SK-N-SH (cell line): ENCODE measurements at regions not wholly inside any gene's neighbourhood (a gene's known extent, or its start where the extent isn't known, plus 50 kb on each side); places are given as distances from the start of the nearest gene placed in this dataset.

ENCODE experiments used
- CTCF ChIA-PET: fragments of 300-600, 350-600 bp; formaldehyde crosslinking; extraction: SDS; loops from one replicate; lab custom pipeline; 2021; lab: Yijun Ruan, JAX
- POLR2A ChIA-PET: fragments of 350-600 bp; sonication (Branson Sonifier 250); formaldehyde crosslinking; extraction: SDS; loops from one replicate; lab custom pipeline; 2020; ENCODE audit warnings: antibody characterized with exemption, inconsistent platforms; lab: Yijun Ruan, JAX
- DNase-seq: peaks from one replicate; pipeline ENCODE4 v3.0.0; 2012
- H2AFZ ChIP-seq: fragments of 200-600 bp; sonication (generic); 2 replicates; pipeline ENCODE4 v1.8.1; 2016; ENCODE audit warnings: antibody characterized with exemption, mild to moderate bottlenecking, low read depth
- H3F3A ChIP-seq: fragments of 200-600 bp; sonication (generic); replicated peaks from 2 replicates; pipeline ENCODE3; 2016; ENCODE audit warnings: antibody characterized with exemption, mild to moderate bottlenecking; ENCODE audit not compliant: insufficient read depth
- H3K27ac ChIP-seq, 2 experiments: fragments of 200-500 bp in 1 of 2; fragments of 200-600 bp in 1 of 2; sonication (Bioruptor generic) in 1 of 2; sonication (generic), shearing (Covaris generic) in 1 of 2; 2 replicates each; pipeline versions ENCODE4 v1.5.1 to v1.6.1; 2014 to 2016; ENCODE audit warnings: low read depth in 2 of 2, inconsistent platforms in 1 of 2, low read length in 1 of 2, mild to moderate bottlenecking in 1 of 2, mixed read lengths in 1 of 2
- H3K27me3 ChIP-seq: fragments of 200-600 bp; sonication (generic), shearing (Covaris generic); 2 replicates; pipeline ENCODE4 v1.6.1; 2016; ENCODE audit warnings: mixed run types; ENCODE audit not compliant: insufficient read depth
- H3K36me3 ChIP-seq, 2 experiments: fragments of 200-500 bp in 1 of 2; fragments of 200-600 bp in 1 of 2; sonication (Bioruptor generic) in 1 of 2; sonication (generic) in 1 of 2; replicated peaks in 1 of 2; 2 replicates each; pipeline versions ENCODE3 to v1.5.1; 2014 to 2016; ENCODE audit warnings: low read length in 1 of 2, mild to moderate bottlenecking in 1 of 2; ENCODE audit not compliant: insufficient read depth in 2 of 2, control insufficient read depth in 1 of 2
- H3K4me1 ChIP-seq, 2 experiments: fragments of 200-500 bp in 1 of 2; fragments of 200-600 bp in 1 of 2; sonication (Bioruptor generic) in 1 of 2; sonication (generic), shearing (Covaris generic) in 1 of 2; 2 replicates each; pipeline versions ENCODE4 v1.5.1 to v1.6.1; 2014 to 2016; ENCODE audit warnings: low read depth in 1 of 2, low read length in 1 of 2, mixed run types in 1 of 2; ENCODE audit not compliant: insufficient read depth in 2 of 2, control insufficient read depth in 1 of 2
- H3K4me2 ChIP-seq: fragments of 200-600 bp; sonication (generic), shearing (Covaris generic); 2 replicates; pipeline ENCODE4 v1.6.1; 2017; ENCODE audit warnings: mixed run types
- H3K4me3 ChIP-seq, 2 experiments: fragments of 200-500 bp in 1 of 2; fragments of 200-600 bp in 1 of 2; sonication (Bioruptor generic) in 1 of 2; sonication (generic), shearing (Covaris generic) in 1 of 2; 2 replicates each; pipeline versions ENCODE4 v1.5.1 to v1.8.1; 2014 to 2016; ENCODE audit warnings: low read depth in 2 of 2, inconsistent platforms in 1 of 2, low read length in 1 of 2, mild to moderate bottlenecking in 1 of 2, mixed read lengths in 1 of 2, moderate library complexity in 1 of 2
- H3K79me2 ChIP-seq: fragments of 200-600 bp; sonication (generic); 2 replicates; pipeline ENCODE4 v1.8.1; 2017; ENCODE audit warnings: mild to moderate bottlenecking; ENCODE audit not compliant: insufficient read depth
- H3K9ac ChIP-seq: fragments of 200-600 bp; sonication (generic); 2 replicates; pipeline ENCODE4 v1.6.1; 2017; ENCODE audit warnings: mixed run types
- H3K9me2 ChIP-seq: fragments of 200-600 bp; sonication (generic); 2 replicates; pipeline ENCODE4 v1.6.1; 2017; ENCODE audit warnings: mixed run types
- H3K9me3 ChIP-seq: fragments of 200-600 bp; sonication (generic); 2 replicates; pipeline ENCODE4 v1.6.1; 2017; ENCODE audit warnings: mixed run types, mild to moderate bottlenecking, moderate library complexity
- H4K20me1 ChIP-seq: fragments of 200-600 bp; sonication (generic); 2 replicates; pipeline ENCODE4 v1.6.1; 2017; ENCODE audit warnings: mild to moderate bottlenecking, mixed run types; ENCODE audit not compliant: insufficient read depth
- CHD2 ChIP-seq: fragments of 150-350 bp; IDR thresholded peaks from 2 replicates; pipeline ENCODE4 v1.6.1; 2018; ENCODE audit warnings: low read length; ENCODE audit not compliant: partially characterized antibody
- CTCF ChIP-seq: fragments of 200-600 bp; sonication (generic); IDR thresholded peaks from 2 replicates; pipeline ENCODE4 v1.6.1; 2017; ENCODE audit warnings: antibody characterized with exemption, mild to moderate bottlenecking, moderate library complexity
- ELF1 ChIP-seq: IDR thresholded peaks from 2 replicates; pipeline ENCODE4 v1.4.0; 2012
- EP300 ChIP-seq, 2 experiments: IDR thresholded peaks; 2 replicates each; pipeline versions ENCODE4 v1.4.0 to v1.6.1; 2012; ENCODE audit warnings: borderline replicate concordance in 1 of 2, low read depth in 1 of 2, low read length in 1 of 2
- EZH2phosphoT487 ChIP-seq: fragments of 200-600 bp; sonication (generic); IDR thresholded peaks from 2 replicates; pipeline ENCODE4 v1.6.1; 2017; ENCODE audit warnings: low read depth, mixed run types, mild to moderate bottlenecking, antibody characterized with exemption, moderate library complexity, borderline replicate concordance
- FOXJ3 ChIP-seq: sonication (generic); formaldehyde crosslinking; IDR thresholded peaks from 2 replicates; pipeline ENCODE4 v1.5.1; 2020; ENCODE audit warnings: mild to moderate bottlenecking, missing genetic modification reagents
- GATA2 ChIP-seq: sonication (generic); formaldehyde crosslinking; IDR thresholded peaks from 2 replicates; pipeline ENCODE4 v1.5.0; 2020; ENCODE audit warnings: mild to moderate bottlenecking, missing genetic modification reagents
- JUND ChIP-seq: IDR thresholded peaks from 2 replicates; pipeline ENCODE4 v1.4.0; 2012
- MAX ChIP-seq: IDR thresholded peaks from 2 replicates; pipeline ENCODE4 v1.4.0; 2012; ENCODE audit warnings: low read depth
- MEF2A ChIP-seq: IDR thresholded peaks from 2 replicates; pipeline ENCODE4 v1.4.0; 2012; ENCODE audit warnings: low read depth, borderline replicate concordance
- MXI1 ChIP-seq: IDR thresholded peaks from 2 replicates; pipeline ENCODE4 v1.6.1; 2012; ENCODE audit warnings: mild to moderate bottlenecking, low read depth, low read length, improper control_type of control experiment
- NFIC ChIP-seq: IDR thresholded peaks from 2 replicates; pipeline ENCODE4 v1.4.0; 2012; ENCODE audit warnings: borderline replicate concordance
- NRF1 ChIP-seq: IDR thresholded peaks from 2 replicates; pipeline ENCODE4 v1.6.1; 2012; ENCODE audit warnings: low read depth, mild to moderate bottlenecking, low read length
- POLR2AphosphoS5 ChIP-seq: IDR thresholded peaks from 2 replicates; pipeline ENCODE4 v1.6.1; 2012; ENCODE audit warnings: low read depth, low read length
- RAD21 ChIP-seq: IDR thresholded peaks from 2 replicates; pipeline ENCODE4 v1.6.1; 2012; ENCODE audit warnings: mild to moderate bottlenecking, low read length
- RCOR1 ChIP-seq: fragments of 150-350 bp; IDR thresholded peaks from 2 replicates; pipeline ENCODE4 v1.6.1; 2017; ENCODE audit warnings: antibody characterized with exemption, low read length
- REST ChIP-seq: IDR thresholded peaks from 2 replicates; pipeline ENCODE4 v1.6.1; 2012; ENCODE audit warnings: mild to moderate bottlenecking, low read depth, low read length, moderate library complexity
- RFX5 ChIP-seq: IDR thresholded peaks from 2 replicates; pipeline ENCODE4 v1.6.1; 2012; ENCODE audit warnings: mild to moderate bottlenecking, improper control_type of control experiment, low read length
- SIN3A ChIP-seq: IDR thresholded peaks from 2 replicates; pipeline ENCODE4 v1.6.1; 2012; ENCODE audit warnings: low read depth, mild to moderate bottlenecking, low read length, moderate library complexity, borderline replicate concordance
- TAF1 ChIP-seq: IDR thresholded peaks from 2 replicates; pipeline ENCODE4 v1.6.1; 2012; ENCODE audit warnings: low read depth, mild to moderate bottlenecking, low read length, moderate library complexity, borderline replicate concordance
- TEAD4 ChIP-seq: IDR thresholded peaks from 2 replicates; pipeline ENCODE4 v1.4.0; 2012; ENCODE audit warnings: mild to moderate bottlenecking, borderline replicate concordance; ENCODE audit not compliant: insufficient read depth
- ZBTB33 ChIP-seq: IDR thresholded peaks from 2 replicates; pipeline ENCODE4 v1.4.0; 2012; ENCODE audit warnings: low read depth, borderline replicate concordance
- WGBS: methylation state at CpG from one replicate; pipeline ENCODE4 v1.1.6; 2017; ENCODE audit warnings: low lambda C conversion rate; 5-methylcytosine and 5-hydroxymethylcytosine counted together

GRCh38 chr4:112923516-112923915 lies 125.9 kb upstream of the ANK2 start:
- ChIA-PET CTCF (interaction anchor here (0.9 to 7.5 kb wide), 5 partner anchors 9 to 70 kb away, joined by 3 to 63 read pairs (median 3); no protein-coding TSS in a partner anchor), POLR2A (no interaction called here)
- 77% methylated on average over 1 of the region's 1 CpG for WGBS
- Histone ChIP-seq H3K9me2 (no peaks in the 10 kb centered on the region), H3K4me2 (no peak overlapping the region), H3K27ac (no peak overlapping the region), H3F3A (no peaks in the 10 kb centered on the region), H3K9me3 (no peaks in the 10 kb centered on the region), H3K9ac (no peak overlapping the region), H3K27me3 (no peaks in the 10 kb centered on the region), H3K36me3 (no peaks in the 10 kb centered on the region), H4K20me1 (no peaks in the 10 kb centered on the region), H2AFZ (no peak overlapping the region), H3K4me3 (no peak overlapping the region), H3K4me1 (no peaks in the 10 kb centered on the region; a peak in 1 of 4 replicates), H3K79me2 (no peaks in the 10 kb centered on the region)
- no peak for DNase-seq
- TF ChIP-seq ELF1 (no peak), RAD21 (no peak), CHD2 (no peak), EP300 (IDR thresholded peaks at IDR 0.05; ENCODE audit: borderline replicate concordance in 1 of 2, low read depth in 1 of 2, low read length in 1 of 2) (no peak), GATA2 (CRISPR knock-in tag) (no peak), REST (no peak), TEAD4 (no peak)

GRCh38 chr4:112926819-112927218 lies 122.6 kb upstream of the ANK2 start:
- Histone ChIP-seq H3K36me3 (no peaks in the 10 kb centered on the region), H4K20me1 (no peaks in the 10 kb centered on the region), H3K79me2 (no peaks in the 10 kb centered on the region), H3K4me1 (no peaks in the 10 kb centered on the region; a peak in 1 of 4 replicates), H3K4me3 (no peak overlapping the region), H3K27me3 (no peaks in the 10 kb centered on the region), H3K4me2 (no peak overlapping the region), H3K9me3 (no peaks in the 10 kb centered on the region), H3K27ac (0 out of 4 replicates have a peak overlapping the region, but pooled peaks of 1 of the 2 experiments have one; percentile 77), H3F3A (no peaks in the 10 kb centered on the region), H3K9ac (no peak overlapping the region), H3K9me2 (no peaks in the 10 kb centered on the region), H2AFZ (no peak overlapping the region)
- TF ChIP-seq MEF2A, result no peak
- no peak for TF ChIP-seq NFIC
- no peak for TF ChIP-seq EP300 (IDR thresholded peaks at IDR 0.05; ENCODE audit: borderline replicate concordance in 1 of 2, low read depth in 1 of 2, low read length in 1 of 2)
- no peak for TF ChIP-seq TEAD4
- TF ChIP-seq RCOR1, result no peak
- no peak for TF ChIP-seq RAD21
- no peak for TF ChIP-seq POLR2AphosphoS5
- no peak for TF ChIP-seq CTCF
- no peak for TF ChIP-seq NRF1
- no peak for TF ChIP-seq MXI1
- TF ChIP-seq TAF1, result no peak
- TF ChIP-seq ZBTB33, result no peak
- no peak for TF ChIP-seq ELF1
- TF ChIP-seq SIN3A, result no peak
- no peak for TF ChIP-seq FOXJ3 (CRISPR knock-in tag)
- TF ChIP-seq MAX, result no peak
- no peak for TF ChIP-seq RFX5
- no peak for TF ChIP-seq JUND
- no peak for TF ChIP-seq EZH2phosphoT487
- 84% methylated on average over 1 of the region's 1 CpG for WGBS
- ChIA-PET POLR2A (no interaction called here), CTCF (interaction anchor here (1.6 to 7.5 kb wide), 2 partner anchors 14 to 17 kb away, joined by 3 to 63 read pairs; no protein-coding TSS in a partner anchor)
- DNase-seq, result no peak
